ENCODE measurements at regions not wholly inside any gene's neighbourhood (a gene's known extent, or its start where the extent isn't known, plus 50 kb on each side); places are given as distances from the start of the nearest gene placed in this dataset.

DNA sequence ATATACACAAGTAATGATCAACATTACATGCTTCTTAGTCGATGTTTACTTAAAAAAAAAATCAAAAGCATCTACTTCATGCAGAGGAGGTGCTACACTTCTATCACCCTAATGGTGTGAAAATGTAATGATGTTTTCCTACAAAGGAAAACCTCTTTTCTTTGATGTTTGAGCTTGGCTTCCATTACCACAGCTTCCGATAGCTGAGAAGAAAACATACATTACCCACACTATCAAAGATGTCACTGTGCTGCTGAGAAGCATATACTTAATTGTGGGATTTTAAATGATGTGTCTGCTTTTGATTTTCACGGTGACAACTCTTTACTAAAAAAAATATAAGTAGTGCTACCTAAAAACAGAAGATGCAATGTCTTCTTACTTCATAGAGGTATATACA is 200.2 kb upstream of the PHF14 start:
- no peak for DNase-seq (ENCODE audit: low spot score)
- POLR2A ChIA-PET = no interaction called here
- TF ChIP-seq, protein P1, sequence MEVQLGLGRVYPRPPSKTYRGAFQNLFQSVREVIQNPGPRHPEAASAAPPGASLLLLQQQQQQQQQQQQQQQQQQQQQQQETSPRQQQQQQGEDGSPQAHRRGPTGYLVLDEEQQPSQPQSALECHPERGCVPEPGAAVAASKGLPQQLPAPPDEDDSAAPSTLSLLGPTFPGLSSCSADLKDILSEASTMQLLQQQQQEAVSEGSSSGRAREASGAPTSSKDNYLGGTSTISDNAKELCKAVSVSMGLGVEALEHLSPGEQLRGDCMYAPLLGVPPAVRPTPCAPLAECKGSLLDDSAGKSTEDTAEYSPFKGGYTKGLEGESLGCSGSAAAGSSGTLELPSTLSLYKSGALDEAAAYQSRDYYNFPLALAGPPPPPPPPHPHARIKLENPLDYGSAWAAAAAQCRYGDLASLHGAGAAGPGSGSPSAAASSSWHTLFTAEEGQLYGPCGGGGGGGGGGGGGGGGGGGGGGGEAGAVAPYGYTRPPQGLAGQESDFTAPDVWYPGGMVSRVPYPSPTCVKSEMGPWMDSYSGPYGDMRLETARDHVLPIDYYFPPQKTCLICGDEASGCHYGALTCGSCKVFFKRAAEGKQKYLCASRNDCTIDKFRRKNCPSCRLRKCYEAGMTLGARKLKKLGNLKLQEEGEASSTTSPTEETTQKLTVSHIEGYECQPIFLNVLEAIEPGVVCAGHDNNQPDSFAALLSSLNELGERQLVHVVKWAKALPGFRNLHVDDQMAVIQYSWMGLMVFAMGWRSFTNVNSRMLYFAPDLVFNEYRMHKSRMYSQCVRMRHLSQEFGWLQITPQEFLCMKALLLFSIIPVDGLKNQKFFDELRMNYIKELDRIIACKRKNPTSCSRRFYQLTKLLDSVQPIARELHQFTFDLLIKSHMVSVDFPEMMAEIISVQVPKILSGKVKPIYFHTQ (CRISPR knock-in tag; IDR thresholded peaks at IDR 0.05) = no peak
- TF ChIP-seq GTF2I (CRISPR knock-in tag; conservative IDR thresholded peaks at IDR 0.05) (no peak), SMAD3 (CRISPR knock-in tag; IDR thresholded peaks at IDR 0.05; ENCODE audit: borderline replicate concordance) (no peak), FOXK1 (CRISPR knock-in tag; IDR thresholded peaks at IDR 0.05) (no peak), JAZF1 (CRISPR knock-in tag; IDR thresholded peaks at IDR 0.05) (no peak), JUN (CRISPR knock-in tag; IDR thresholded peaks at IDR 0.05) (no peak)
- H3K9me3 Mint-ChIP-seq = no peaks in the 10 kb centered on the region
- CTCF ChIA-PET = no interaction called here
- no peak for ATAC-seq
- H3K27me3 Mint-ChIP-seq (ENCODE audit: low read depth) = no peaks in the 10 kb centered on the region
- H3K36me3 Mint-ChIP-seq = no peaks in the 10 kb centered on the region
- peaks cover 5% of the 10 kb centered on the region; the same call in 1 of the 2 replicates for H3K4me1 Mint-ChIP-seq
- no peak overlapping the region for H3K27ac Mint-ChIP-seq
- H3K4me3 Mint-ChIP-seq = no peak overlapping the region

DNA sequence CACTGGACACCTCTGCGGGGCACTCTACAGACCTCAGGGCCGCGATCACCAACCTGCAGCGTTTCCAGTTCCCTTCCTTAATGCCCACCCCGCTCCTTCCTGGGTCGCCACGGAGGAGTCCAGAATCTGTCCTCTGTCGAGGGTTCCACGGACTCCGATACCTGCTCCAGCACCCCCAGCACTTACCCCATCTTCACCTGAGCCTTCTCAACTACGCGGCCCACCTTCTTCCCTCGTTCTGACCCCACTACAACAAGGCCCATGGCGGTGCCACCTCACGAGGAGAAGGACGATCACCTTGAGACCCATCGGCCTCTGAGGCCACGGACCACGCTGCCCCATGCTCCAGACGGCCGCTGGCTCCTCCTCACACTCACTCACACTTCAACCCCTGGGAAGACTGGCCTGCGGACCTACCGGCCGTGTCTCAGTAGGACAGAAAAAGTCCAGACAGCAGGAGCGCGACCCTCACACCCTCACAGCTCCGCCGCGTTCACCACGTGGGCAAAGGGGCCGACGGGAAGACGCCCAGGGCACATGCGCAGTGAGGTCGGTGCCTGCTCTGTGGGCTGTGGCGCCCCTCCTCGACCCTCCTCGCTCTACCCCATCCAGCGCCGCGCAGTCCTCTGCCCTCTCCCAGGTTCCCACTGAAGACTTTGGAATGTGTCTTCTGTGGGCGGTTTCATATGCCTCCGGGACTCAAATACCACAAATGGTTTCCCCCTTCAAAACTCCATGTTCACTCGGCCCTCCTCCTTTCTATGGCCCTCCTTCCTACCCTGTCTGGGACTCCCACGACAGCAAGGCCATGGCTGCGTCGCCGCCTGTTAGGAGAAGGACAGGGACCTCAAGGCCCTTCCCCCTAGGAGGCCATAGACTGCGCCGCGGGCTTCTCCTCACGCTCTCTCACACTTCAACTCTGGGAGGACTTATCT is 193.9 kb upstream of the PHF14 start:
- CTCF ChIA-PET = no interaction called here
- ATAC-seq = peak; percentile 69

DNA sequence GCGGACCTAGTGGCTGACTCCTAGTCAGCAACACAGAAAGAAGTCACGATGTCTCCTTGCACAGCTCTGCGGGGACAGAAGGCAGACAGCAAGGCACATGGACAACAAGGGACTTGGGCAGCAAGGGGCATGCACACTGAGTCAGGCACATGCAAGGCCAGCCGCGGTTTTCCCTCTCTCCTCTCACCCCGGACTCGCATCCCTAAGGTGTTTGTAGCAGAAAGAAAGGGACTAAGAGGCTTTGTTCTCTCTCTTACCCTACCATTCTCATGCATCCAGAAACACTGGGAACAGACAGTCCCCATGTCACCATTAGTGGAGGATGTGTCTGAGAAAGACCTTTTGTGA is 193.3 kb upstream of the PHF14 start:
- peaks cover 4% of the 10 kb centered on the region; the same call in 1 of the 2 replicates for H3K9me3 Mint-ChIP-seq
- H3K27me3 Mint-ChIP-seq (ENCODE audit: low read depth) = peaks cover 4% of the 10 kb centered on the region
- DNase-seq (ENCODE audit: low spot score) = no peak
- no peak overlapping the region for H3K4me3 Mint-ChIP-seq
- no peak overlapping the region for H3K27ac Mint-ChIP-seq
- peak; percentile 80 for ATAC-seq
- peaks cover 3% of the 10 kb centered on the region for H3K4me1 Mint-ChIP-seq
- no peaks in the 10 kb centered on the region for H3K36me3 Mint-ChIP-seq
- TF ChIP-seq, protein P2, sequence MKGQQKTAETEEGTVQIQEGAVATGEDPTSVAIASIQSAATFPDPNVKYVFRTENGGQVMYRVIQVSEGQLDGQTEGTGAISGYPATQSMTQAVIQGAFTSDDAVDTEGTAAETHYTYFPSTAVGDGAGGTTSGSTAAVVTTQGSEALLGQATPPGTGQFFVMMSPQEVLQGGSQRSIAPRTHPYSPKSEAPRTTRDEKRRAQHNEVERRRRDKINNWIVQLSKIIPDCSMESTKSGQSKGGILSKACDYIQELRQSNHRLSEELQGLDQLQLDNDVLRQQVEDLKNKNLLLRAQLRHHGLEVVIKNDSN (CRISPR knock-in tag; IDR thresholded peaks at IDR 0.05) = no peak
- TF ChIP-seq, protein P3, sequence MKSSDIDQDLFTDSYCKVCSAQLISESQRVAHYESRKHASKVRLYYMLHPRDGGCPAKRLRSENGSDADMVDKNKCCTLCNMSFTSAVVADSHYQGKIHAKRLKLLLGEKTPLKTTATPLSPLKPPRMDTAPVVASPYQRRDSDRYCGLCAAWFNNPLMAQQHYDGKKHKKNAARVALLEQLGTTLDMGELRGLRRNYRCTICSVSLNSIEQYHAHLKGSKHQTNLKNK (CRISPR knock-in tag; IDR thresholded peaks at IDR 0.05) = no peak
- TF ChIP-seq, protein P4, sequence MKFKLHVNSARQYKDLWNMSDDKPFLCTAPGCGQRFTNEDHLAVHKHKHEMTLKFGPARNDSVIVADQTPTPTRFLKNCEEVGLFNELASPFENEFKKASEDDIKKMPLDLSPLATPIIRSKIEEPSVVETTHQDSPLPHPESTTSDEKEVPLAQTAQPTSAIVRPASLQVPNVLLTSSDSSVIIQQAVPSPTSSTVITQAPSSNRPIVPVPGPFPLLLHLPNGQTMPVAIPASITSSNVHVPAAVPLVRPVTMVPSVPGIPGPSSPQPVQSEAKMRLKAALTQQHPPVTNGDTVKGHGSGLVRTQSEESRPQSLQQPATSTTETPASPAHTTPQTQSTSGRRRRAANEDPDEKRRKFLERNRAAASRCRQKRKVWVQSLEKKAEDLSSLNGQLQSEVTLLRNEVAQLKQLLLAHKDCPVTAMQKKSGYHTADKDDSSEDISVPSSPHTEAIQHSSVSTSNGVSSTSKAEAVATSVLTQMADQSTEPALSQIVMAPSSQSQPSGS (CRISPR knock-in tag; IDR thresholded peaks at IDR 0.05; ENCODE audit: borderline replicate concordance, low read depth) = no peak
- no peak for TF ChIP-seq CREB1 (CRISPR knock-in tag; IDR thresholded peaks at IDR 0.05)
- TF ChIP-seq JUN (CRISPR knock-in tag; IDR thresholded peaks at IDR 0.05) = no peak
- TF ChIP-seq, protein P5, sequence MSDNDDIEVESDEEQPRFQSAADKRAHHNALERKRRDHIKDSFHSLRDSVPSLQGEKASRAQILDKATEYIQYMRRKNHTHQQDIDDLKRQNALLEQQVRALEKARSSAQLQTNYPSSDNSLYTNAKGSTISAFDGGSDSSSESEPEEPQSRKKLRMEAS (CRISPR knock-in tag; IDR thresholded peaks at IDR 0.05) = peak; percentile 26; the same call in 1 of the 2 replicates
- TF ChIP-seq NR1H2 (CRISPR knock-in tag; IDR thresholded peaks at IDR 0.05) = no peak
- no peak for TF ChIP-seq ETV6 (CRISPR knock-in tag; IDR thresholded peaks at IDR 0.05)
- no peak for TF ChIP-seq FOXK1 (CRISPR knock-in tag; IDR thresholded peaks at IDR 0.05)
- ChIA-PET POLR2A (no interaction called here), CTCF (no interaction called here)

More for the DNA sequence above, 193.9 kb upstream of the PHF14 start:
- TF ChIP-seq, protein P6, sequence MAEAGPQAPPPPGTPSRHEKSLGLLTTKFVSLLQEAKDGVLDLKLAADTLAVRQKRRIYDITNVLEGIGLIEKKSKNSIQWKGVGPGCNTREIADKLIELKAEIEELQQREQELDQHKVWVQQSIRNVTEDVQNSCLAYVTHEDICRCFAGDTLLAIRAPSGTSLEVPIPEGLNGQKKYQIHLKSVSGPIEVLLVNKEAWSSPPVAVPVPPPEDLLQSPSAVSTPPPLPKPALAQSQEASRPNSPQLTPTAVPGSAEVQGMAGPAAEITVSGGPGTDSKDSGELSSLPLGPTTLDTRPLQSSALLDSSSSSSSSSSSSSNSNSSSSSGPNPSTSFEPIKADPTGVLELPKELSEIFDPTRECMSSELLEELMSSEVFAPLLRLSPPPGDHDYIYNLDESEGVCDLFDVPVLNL (CRISPR knock-in tag; IDR thresholded peaks at IDR 0.05; ENCODE audit: borderline replicate concordance, low read depth) = no peak
- TF ChIP-seq, protein P7, sequence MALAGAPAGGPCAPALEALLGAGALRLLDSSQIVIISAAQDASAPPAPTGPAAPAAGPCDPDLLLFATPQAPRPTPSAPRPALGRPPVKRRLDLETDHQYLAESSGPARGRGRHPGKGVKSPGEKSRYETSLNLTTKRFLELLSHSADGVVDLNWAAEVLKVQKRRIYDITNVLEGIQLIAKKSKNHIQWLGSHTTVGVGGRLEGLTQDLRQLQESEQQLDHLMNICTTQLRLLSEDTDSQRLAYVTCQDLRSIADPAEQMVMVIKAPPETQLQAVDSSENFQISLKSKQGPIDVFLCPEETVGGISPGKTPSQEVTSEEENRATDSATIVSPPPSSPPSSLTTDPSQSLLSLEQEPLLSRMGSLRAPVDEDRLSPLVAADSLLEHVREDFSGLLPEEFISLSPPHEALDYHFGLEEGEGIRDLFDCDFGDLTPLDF (CRISPR knock-in tag; IDR thresholded peaks at IDR 0.05) = no peak
- TF ChIP-seq TEAD1 (CRISPR knock-in tag; IDR thresholded peaks at IDR 0.05) (no peak), JUN (CRISPR knock-in tag; IDR thresholded peaks at IDR 0.05) (no peak), FOXK1 (CRISPR knock-in tag; IDR thresholded peaks at IDR 0.05) (no peak), RORB (CRISPR knock-in tag; IDR thresholded peaks at IDR 0.05) (no peak)
- TF ChIP-seq, protein P8, sequence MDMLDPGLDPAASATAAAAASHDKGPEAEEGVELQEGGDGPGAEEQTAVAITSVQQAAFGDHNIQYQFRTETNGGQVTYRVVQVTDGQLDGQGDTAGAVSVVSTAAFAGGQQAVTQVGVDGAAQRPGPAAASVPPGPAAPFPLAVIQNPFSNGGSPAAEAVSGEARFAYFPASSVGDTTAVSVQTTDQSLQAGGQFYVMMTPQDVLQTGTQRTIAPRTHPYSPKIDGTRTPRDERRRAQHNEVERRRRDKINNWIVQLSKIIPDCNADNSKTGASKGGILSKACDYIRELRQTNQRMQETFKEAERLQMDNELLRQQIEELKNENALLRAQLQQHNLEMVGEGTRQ (CRISPR knock-in tag; IDR thresholded peaks at IDR 0.05) = no peak
- TF ChIP-seq, protein P4 (CRISPR knock-in tag; IDR thresholded peaks at IDR 0.05; ENCODE audit: borderline replicate concordance, low read depth) = no peak
- no peak overlapping the region for H3K27ac Mint-ChIP-seq
- POLR2A ChIA-PET = no interaction called here
- no peak for DNase-seq (ENCODE audit: low spot score)
- peaks cover 4% of the 10 kb centered on the region; the same call in 1 of the 2 replicates for H3K9me3 Mint-ChIP-seq
- peaks cover 3% of the 10 kb centered on the region for H3K4me1 Mint-ChIP-seq
- H3K36me3 Mint-ChIP-seq = no peaks in the 10 kb centered on the region
- peaks cover 4% of the 10 kb centered on the region for H3K27me3 Mint-ChIP-seq (ENCODE audit: low read depth)
- no peak overlapping the region for H3K4me3 Mint-ChIP-seq

Data from WTC11 (cell line).